COLO668 (cell line): ENCODE measurements at regions not wholly inside any gene's neighbourhood (a gene's known extent, or its start where the extent isn't known, plus 50 kb on each side); places are given as distances from the start of the nearest gene placed in this dataset.

Source experiments
- DNase-seq: peaks from one replicate; lab custom pipeline; 2025; ENCODE audit not compliant: unreplicated experiment; lab: John Stamatoyannopoulos, UW

DNA sequence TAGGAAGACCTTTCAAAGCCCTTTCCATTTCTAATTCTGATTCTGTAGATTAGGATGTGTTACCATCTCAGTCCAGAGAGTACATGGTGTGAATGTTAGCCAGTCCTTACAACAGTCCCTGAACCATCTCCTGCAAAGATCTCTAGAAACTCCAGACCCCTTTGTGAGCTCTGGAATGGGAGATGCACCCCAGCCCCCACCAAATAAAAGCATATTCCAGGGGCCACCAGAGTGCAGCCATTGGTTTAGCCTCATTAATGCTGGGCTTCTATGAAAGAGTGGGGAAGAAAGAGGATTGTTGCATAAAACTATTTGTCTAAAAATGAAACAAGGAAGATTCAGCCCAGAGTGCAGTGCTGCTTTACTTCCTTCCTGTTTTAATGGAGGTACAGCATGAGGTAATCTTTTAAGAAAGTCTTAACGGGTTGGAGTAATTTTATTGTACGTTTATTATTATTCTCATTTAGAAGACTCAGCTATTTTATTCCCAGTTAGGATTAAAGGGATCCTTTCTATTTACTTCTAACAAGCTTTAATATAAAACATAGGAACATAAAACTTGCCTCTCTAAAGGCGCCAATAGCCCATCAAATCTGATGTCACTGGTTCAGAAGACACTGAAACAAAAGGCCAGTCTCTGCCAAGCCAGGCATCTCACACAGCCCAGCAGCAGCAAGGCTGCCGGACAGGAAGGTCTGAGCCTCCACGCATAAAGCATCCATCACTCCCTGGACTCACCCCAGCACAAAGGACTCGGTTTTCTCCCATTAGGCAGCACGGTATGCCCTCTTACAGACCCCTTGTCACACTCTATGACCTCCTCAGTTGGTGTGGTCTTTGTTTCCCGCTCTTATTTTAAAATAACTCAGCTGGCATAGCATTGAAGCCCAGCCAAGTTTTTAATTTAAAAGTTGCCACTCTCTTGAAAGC lies 203.9 kb upstream of the BLID start:
- no peak for DNase-seq

DNA sequence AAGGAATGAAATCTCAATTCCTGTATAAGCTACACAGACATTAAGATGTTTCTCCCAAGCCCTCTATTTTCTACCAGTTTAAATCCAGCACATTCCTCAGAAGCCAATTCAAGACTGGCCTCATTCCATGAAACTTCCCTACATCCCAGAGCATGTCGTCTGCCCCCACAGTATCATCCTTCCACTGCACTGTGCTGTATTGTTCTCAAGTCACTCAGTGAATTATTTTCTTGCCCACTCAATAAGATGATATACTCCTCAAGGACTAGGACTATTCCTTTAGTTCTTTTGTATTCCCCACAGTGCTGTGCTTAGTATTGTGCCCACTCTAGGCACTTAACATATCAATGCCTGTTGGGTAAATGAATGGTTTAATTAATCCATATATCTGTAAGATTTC lies 203.1 kb upstream of the BLID start:
- no peak for DNase-seq

GRCh38 chr11:122317305-122317704 lies 201.3 kb upstream of the BLID start:
- no peak for DNase-seq

DNA sequence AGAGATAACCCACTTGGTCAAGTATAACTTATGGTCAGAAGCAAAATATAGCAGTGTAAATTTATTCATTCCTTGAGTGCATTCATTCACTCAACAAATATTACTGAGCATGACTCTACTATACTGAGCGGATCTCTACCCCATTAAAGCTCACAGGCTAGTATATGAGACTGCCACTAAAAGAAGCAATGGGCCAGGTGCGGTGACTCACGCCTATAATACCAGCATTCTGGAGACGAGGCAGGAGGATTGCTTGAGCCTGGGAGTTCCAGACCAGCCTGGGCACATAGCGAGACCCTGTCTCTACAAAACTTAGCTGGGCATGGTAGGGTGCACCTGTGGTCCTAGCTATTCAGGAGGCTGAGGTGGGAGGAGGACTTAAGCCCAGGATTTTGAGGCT lies 197.6 kb upstream of the BLID start:
- DNase-seq: no peak

DNA sequence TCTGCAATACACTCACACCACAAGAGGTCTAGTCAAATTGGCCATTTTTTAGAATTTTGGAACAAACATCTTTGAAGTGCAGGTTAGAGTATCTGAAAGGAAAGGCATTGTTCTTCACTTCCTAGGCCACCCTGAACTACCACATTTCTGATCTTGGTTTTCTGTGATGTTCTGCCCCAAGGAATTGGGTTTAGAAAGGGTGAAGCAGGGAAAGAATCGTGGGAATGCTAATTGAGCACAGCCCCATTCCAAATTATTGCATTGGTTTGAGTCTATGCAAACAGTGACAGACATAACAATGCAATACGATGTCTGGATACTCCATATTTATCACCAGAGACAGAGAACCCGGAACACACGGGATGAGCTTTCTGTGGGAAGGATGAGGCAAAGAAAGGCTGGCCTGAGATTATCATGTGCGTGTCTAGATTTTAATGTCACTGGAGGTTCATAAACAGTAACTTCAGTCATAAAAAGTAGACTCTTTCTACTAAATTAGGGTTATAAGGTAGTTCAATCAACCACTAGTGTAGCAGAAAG lies 195.3 kb upstream of the BLID start:
- DNase-seq: no peak

- no peak for DNase-seq
These were observed 194.8 kb upstream of the BLID start for GRCh38 chr11:122310766-122311165.

DNA sequence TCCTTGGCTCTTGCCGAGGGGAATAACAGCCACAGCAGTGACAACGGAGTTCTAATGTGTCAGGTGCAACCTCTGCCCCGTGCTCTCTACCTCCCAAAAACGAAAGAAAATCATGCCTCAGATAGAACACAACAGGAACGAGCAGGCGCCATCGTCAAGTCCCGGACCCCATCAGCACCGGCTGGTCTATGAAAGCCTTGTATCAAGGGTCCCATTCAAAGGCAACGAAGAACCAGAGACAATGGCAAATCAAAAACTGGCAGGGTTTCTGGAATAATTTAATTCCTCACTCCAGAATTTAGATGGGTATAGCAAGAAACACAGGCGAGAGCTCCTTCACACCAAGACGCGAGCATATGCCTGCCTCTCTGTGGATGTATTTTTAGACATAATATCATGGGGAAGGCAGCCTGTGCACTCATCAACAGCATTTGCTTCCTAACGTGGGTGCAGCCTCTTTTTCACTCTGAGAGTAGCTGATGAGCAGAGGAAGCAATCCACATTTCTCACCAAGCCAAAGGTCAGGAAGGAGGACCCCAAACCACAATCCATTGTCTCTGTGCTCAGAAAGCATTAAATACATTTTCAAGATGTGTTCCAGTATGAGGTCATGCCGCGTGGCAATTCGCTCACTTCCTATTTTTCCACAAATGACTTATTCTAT lies 193.4 kb upstream of the BLID start:
- no peak for DNase-seq

DNA sequence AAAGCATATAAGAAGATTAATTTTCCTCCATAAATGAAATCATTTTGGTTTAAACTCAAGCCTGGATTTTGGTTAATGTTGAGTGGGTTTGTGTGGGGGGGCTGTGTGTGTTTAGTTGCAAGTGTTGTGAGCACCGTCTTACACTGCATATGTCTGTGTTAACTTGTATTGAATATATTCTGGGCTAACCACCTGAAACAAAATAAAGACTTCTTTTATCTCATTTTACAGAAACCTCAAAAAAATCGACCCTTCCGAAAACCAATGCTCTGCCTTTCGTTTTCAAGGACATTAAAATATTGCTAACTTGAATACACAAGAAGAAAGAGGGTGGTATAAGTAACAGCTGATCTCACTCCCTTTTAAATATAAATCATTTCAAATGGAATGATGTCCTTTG lies 192.2 kb upstream of the BLID start:
- DNase-seq: no peak

DNA sequence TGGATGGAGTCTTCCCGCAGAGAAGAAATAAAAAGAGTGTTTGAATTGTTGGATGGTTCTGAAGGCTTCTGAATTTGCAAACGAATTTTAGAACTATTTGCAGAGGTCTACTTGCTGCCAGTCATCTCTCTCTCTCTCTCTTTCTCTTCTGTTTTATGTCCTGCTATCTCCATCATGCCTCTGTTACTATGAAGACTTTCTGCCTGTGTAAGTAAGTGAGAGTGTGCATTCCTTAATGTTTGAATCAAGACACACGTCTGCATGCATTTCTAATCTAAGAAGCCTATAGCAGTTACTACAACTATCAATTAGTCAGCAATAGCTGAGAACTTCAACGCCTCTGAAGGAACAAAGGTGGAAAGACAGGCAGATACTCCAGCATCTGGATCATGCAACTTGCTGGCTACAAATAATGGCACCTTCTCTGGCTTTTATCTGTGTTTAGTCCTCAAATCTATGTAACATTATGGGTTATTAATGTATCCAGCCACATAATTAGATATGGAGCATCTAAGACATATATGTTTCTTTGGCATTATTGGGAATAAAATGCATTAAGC lies 191.5 kb upstream of the BLID start:
- DNase-seq: no peak

DNA sequence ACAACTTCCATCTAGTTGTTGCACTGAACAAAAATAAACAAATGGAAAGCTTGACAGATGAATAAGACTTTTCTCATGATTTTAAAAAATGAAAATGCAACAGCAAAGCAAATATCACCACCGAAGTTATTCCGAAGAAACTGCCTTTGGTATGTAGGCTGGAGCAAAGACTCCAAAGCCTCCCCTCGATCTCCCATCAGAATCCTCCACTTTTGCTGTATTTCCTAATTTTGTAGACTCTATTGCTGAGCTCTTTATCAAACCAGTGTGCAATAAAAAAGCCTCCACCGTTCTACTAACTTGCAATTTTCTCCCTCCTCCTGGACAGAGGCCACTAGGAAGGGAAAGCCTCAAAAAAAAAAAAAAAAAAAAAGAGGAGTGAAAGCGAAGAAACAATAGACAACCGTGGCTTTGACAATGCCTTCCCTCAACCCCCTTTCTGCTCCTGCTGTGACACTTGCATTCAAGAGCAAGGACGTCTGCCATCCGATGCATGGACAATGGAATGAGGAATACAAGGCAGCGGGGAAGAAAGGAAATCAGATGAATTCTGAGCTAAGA lies 190.9 kb upstream of the BLID start:
- DNase-seq: no peak

DNA sequence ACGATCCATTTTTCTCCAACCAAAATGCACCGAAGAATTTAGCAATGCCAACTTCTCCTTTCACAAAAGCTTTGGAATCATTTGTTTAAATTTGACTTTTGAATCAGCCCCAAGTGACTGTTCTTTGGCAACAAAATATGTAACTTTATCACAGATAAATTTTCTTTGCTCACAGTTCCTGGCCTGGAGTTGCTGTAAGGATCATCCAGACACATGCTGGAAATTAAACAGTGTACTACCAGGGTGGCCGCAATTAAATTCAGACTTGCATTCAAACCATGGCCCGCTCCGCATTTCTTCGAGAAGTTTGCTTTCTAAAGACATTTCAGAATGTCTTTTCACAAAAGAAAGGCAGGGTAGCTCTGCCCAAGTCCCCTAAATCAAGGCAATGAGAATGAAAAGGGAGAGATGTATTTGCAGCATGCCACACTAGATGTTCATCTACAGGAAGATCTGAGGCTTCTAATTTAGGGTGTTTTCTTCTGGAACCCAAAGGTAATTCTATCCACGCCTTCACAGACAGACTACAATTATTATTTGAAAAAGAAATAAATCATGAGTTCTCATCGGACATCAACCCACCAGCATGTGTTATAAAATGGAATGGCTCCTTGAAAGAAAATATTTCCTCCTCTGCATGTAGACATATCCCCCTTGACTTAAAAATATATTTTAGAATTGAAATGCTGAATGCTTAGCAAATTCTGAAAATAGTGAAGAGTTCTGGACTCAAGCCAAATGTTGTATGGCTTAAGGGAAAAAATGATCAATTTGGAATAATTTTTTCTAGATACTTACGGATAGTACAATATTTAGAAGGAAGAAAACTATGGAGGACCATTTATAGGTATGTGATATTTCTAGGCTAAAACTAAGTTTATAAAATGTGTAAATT lies 189.7 kb upstream of the BLID start:
- DNase-seq: no peak

DNA sequence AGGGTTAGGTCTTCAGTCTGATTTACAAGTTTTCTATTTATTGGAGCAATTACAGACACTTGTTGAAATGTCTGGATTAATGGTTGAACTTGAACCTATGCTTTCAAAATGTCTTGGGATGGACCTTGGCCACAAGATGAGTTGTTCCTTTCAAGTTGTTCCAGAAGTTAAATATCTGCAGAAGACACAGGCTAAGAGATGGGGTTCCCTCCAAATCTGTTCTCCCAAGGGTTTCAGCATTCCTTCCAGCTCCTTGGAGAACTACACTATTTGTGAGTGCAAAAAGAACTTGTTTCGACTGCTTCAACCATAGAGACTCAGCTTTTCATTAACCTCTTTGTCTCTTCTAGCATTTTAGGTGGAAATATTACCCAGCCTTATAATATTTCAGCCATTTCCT lies 189.0 kb upstream of the BLID start:
- no peak for DNase-seq

GRCh38 chr11:122304306-122304705 lies 188.3 kb upstream of the BLID start:
- no peak for DNase-seq

DNA sequence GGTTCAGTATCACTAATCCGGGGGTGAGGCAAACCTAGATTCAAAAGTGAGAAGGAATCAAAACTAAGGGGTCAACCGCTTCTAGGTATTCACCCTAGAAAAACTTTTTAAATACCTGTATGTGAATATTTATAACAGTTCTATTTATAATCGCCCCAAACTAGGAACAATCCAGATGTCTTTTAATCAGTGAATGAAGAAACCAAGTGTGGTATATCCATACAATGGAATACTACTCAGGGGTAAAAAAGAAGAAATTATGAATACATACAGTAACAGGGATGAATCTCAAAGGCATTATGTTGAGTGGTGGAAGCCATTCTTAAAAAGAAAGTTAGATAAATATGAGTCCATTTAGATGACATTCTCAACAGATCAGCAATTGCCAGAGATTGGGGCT lies 178.0 kb upstream of the BLID start:
- DNase-seq: no peak

GRCh38 chr11:122293296-122294023 lies 177.4 kb upstream of the BLID start:
- no peak for DNase-seq

DNA sequence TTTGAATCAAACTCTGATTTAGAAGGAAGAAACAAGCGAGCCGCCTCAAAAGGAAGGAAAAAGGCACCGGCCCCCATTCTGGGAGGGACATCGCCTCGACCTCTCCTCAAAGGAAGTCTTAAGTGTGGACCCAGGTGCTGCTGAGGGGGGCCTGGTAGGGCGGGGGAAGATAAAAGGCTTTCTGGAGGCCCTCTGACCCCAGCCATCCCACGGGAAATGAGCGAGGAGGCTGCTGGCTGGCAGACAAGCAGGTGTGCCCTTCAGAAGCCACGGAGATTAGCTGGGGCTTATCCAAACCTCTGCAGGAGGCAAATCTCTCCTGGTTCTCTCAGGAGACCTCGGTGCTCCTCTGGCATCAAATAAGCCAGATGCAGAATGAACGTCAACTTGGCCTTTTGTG lies 171.4 kb upstream of the BLID start:
- DNase-seq: no peak

DNA sequence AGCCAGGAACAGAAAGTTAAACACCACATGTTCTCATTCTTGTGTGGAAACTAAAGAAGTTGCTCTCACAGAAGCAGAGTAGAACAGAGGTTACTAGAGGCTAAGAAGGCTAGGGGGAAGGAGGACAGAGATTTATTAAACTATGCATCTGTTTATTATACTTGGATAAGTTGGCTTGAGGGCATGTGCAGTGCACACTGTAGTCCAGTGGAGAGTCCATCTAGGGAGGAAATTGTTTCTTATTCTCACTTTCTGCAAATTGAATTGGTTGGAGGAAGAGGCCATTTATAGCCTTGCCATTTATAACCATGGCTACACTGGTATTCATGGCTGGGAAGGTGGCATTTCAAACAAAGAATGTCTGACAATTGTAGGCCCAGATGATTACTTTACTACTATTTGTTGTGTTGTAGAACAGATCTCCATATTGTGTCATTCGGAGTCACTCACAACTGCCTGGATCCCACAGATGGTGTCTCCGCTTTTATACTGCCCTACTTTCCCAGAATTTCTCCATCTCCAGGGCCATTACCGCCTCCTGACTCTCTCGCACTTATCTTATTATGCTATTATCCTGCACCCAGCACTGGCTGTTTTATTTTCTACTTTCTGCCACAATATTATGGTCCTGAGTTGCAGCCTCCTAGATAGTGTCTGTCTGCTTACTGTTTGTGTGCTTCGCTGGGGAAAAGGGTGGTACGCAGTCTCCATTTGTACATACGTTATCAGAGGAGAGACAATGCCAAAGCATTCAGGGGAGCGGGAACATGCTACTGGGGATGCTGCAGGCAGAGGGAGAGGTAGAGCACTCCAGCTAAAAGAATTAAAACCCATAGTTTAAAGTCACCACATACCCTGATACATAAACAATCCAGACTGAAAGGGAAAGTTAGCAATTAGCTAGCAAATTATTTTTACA lies 169.3 kb upstream of the BLID start:
- DNase-seq: no peak

DNA sequence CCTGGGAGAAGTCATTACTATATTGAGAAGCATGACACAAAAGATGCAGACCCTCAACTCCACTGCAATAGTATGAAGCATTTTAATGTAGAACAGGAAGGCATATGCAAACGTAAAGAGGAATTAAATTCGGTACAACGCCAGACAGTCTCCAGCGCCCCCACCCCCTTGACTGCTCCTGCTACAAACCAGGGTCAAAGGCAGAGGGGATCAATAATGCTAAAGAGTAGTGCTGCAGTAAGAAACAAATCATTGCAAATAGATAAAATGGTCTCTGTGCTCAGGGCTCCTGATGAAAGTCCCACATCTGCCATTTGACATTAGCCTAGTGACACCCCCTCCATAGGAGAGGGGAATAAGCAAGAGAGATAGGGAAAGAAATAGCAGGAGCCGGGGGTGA lies 164.9 kb upstream of the BLID start:
- no peak for DNase-seq

DNA sequence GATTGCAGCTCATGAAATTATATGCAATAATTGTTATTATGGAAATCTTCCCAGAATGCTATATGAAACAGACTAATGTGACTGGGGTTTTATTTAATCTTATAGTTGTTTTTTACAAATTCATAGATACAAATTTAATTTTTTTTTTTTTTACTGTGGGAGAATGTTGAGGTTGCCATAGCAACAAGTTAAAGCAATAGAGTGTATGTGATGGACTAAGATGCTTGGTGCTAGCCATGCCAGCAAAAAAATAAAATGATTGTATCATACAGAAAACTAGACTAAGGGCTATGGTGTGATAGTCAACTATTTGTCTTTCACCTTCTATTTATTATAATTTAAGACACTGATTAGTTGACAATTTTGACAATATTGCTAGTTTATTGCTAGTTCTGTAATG lies 163.2 kb upstream of the BLID start:
- DNase-seq: no peak
